ENCODE measurements at regions not wholly inside any gene's neighbourhood (a gene's known extent, or its start where the extent isn't known, plus 50 kb on each side); places are given as distances from the start of the nearest gene placed in this dataset.

GRCh38 chr3:59460068-59460467, 410.2 kb upstream of the CFAP20DC start:
- Histone ChIP-seq H3K36me3 (ENCODE audit: control insufficient read depth in 1 of 2, insufficient read depth in 2 of 2, low read length in 2 of 2) (no peaks in the 10 kb centered on the region), H3K4me3 (ENCODE audit: low read depth in 1 of 2, low read length in 2 of 2) (no peak overlapping the region), H3K9me3 (ENCODE audit: control insufficient read depth in 1 of 2, low read length in 2 of 2) (peaks cover 0 to 3% of the 10 kb centered on the region in 2 donors), H3K27ac (ENCODE audit: low read length) (no peak overlapping the region), H3K27me3 (ENCODE audit: low read depth, low read length) (no peaks in the 10 kb centered on the region), H3K4me1 (ENCODE audit: control insufficient read depth in 1 of 2, insufficient read depth in 2 of 2, low read length in 2 of 2) (no peaks in the 10 kb centered on the region)

- Histone ChIP-seq H3K4me3 (ENCODE audit: low read depth in 1 of 2, low read length in 2 of 2) (no peak overlapping the region), H3K9me3 (ENCODE audit: control insufficient read depth in 1 of 2, low read length in 2 of 2) (peaks cover 0 to 3% of the 10 kb centered on the region in 2 donors), H3K36me3 (ENCODE audit: control insufficient read depth in 1 of 2, insufficient read depth in 2 of 2, low read length in 2 of 2) (no peaks in the 10 kb centered on the region), H3K27me3 (ENCODE audit: low read depth, low read length) (no peaks in the 10 kb centered on the region), H3K4me1 (ENCODE audit: control insufficient read depth in 1 of 2, insufficient read depth in 2 of 2, low read length in 2 of 2) (no peaks in the 10 kb centered on the region), H3K27ac (ENCODE audit: low read length) (no peak overlapping the region)
These were observed 407.1 kb upstream of the CFAP20DC start for GRCh38 chr3:59456852-59457485.

GRCh38 chr3:59451800-59452746, 402.2 kb upstream of the CFAP20DC start:
- Histone ChIP-seq H3K36me3 (ENCODE audit: control insufficient read depth in 1 of 2, insufficient read depth in 2 of 2, low read length in 2 of 2) (no peaks in the 10 kb centered on the region), H3K4me3 (ENCODE audit: low read depth in 1 of 2, low read length in 2 of 2) (no peak overlapping the region), H3K27me3 (ENCODE audit: low read depth, low read length) (no peaks in the 10 kb centered on the region), H3K9me3 (ENCODE audit: control insufficient read depth in 1 of 2, low read length in 2 of 2) (no peaks in the 10 kb centered on the region), H3K4me1 (ENCODE audit: control insufficient read depth in 1 of 2, insufficient read depth in 2 of 2, low read length in 2 of 2) (no peaks in the 10 kb centered on the region), H3K27ac (ENCODE audit: low read length) (no peak overlapping the region)

GRCh38 chr3:59450946-59451763, 401.3 kb upstream of the CFAP20DC start:
- Histone ChIP-seq H3K4me3 (ENCODE audit: low read depth in 1 of 2, low read length in 2 of 2) (no peak overlapping the region), H3K27me3 (ENCODE audit: low read depth, low read length) (no peaks in the 10 kb centered on the region), H3K4me1 (ENCODE audit: control insufficient read depth in 1 of 2, insufficient read depth in 2 of 2, low read length in 2 of 2) (no peaks in the 10 kb centered on the region), H3K36me3 (ENCODE audit: control insufficient read depth in 1 of 2, insufficient read depth in 2 of 2, low read length in 2 of 2) (no peaks in the 10 kb centered on the region), H3K27ac (ENCODE audit: low read length) (no peak overlapping the region), H3K9me3 (ENCODE audit: control insufficient read depth in 1 of 2, low read length in 2 of 2) (no peaks in the 10 kb centered on the region)

GRCh38 chr3:59450437-59450836, 400.6 kb upstream of the CFAP20DC start:
- H3K27me3 ChIP-seq (ENCODE audit: low read depth, low read length): no peaks in the 10 kb centered on the region
- no peaks in the 10 kb centered on the region for H3K9me3 ChIP-seq (ENCODE audit: control insufficient read depth in 1 of 2, low read length in 2 of 2)
- H3K4me1 ChIP-seq (ENCODE audit: control insufficient read depth in 1 of 2, insufficient read depth in 2 of 2, low read length in 2 of 2): no peaks in the 10 kb centered on the region
- no peak overlapping the region for H3K4me3 ChIP-seq (ENCODE audit: low read depth in 1 of 2, low read length in 2 of 2)
- no peaks in the 10 kb centered on the region for H3K36me3 ChIP-seq (ENCODE audit: control insufficient read depth in 1 of 2, insufficient read depth in 2 of 2, low read length in 2 of 2)
- H3K27ac ChIP-seq (ENCODE audit: low read length): no peak overlapping the region

- no peak overlapping the region for H3K4me3 ChIP-seq (ENCODE audit: low read depth in 1 of 2, low read length in 2 of 2)
- H3K27me3 ChIP-seq (ENCODE audit: low read depth, low read length): no peaks in the 10 kb centered on the region
- no peaks in the 10 kb centered on the region for H3K36me3 ChIP-seq (ENCODE audit: control insufficient read depth in 1 of 2, insufficient read depth in 2 of 2, low read length in 2 of 2)
- H3K9me3 ChIP-seq (ENCODE audit: control insufficient read depth in 1 of 2, low read length in 2 of 2): no peaks in the 10 kb centered on the region
- H3K27ac ChIP-seq (ENCODE audit: low read length): no peak overlapping the region
- H3K4me1 ChIP-seq (ENCODE audit: control insufficient read depth in 1 of 2, insufficient read depth in 2 of 2, low read length in 2 of 2): no peaks in the 10 kb centered on the region
These were observed 397.1 kb upstream of the CFAP20DC start for GRCh38 chr3:59446775-59447465.

- no peaks in the 10 kb centered on the region for H3K27me3 ChIP-seq (ENCODE audit: low read depth, low read length)
- H3K4me1 ChIP-seq (ENCODE audit: control insufficient read depth in 1 of 2, insufficient read depth in 2 of 2, low read length in 2 of 2): no peaks in the 10 kb centered on the region
- no peak overlapping the region for H3K4me3 ChIP-seq (ENCODE audit: low read depth in 1 of 2, low read length in 2 of 2)
- no peaks in the 10 kb centered on the region for H3K9me3 ChIP-seq (ENCODE audit: control insufficient read depth in 1 of 2, low read length in 2 of 2)
- no peak overlapping the region for H3K27ac ChIP-seq (ENCODE audit: low read length)
- no peaks in the 10 kb centered on the region for H3K36me3 ChIP-seq (ENCODE audit: control insufficient read depth in 1 of 2, insufficient read depth in 2 of 2, low read length in 2 of 2)
These were observed 394.9 kb upstream of the CFAP20DC start for GRCh38 chr3:59444676-59445075.

- Histone ChIP-seq H3K27ac (ENCODE audit: low read length) (no peak overlapping the region), H3K4me3 (ENCODE audit: low read depth in 1 of 2, low read length in 2 of 2) (no peak overlapping the region), H3K36me3 (ENCODE audit: control insufficient read depth in 1 of 2, insufficient read depth in 2 of 2, low read length in 2 of 2) (no peaks in the 10 kb centered on the region), H3K9me3 (ENCODE audit: control insufficient read depth in 1 of 2, low read length in 2 of 2) (no peaks in the 10 kb centered on the region), H3K4me1 (ENCODE audit: control insufficient read depth in 1 of 2, insufficient read depth in 2 of 2, low read length in 2 of 2) (no peaks in the 10 kb centered on the region), H3K27me3 (ENCODE audit: low read depth, low read length) (no peaks in the 10 kb centered on the region)
These were observed 394.5 kb upstream of the CFAP20DC start for GRCh38 chr3:59444294-59444671.

- H3K4me1 ChIP-seq (ENCODE audit: control insufficient read depth in 1 of 2, insufficient read depth in 2 of 2, low read length in 2 of 2): no peaks in the 10 kb centered on the region
- no peaks in the 10 kb centered on the region for H3K27me3 ChIP-seq (ENCODE audit: low read depth, low read length)
- no peaks in the 10 kb centered on the region for H3K9me3 ChIP-seq (ENCODE audit: control insufficient read depth in 1 of 2, low read length in 2 of 2)
- no peak overlapping the region for H3K27ac ChIP-seq (ENCODE audit: low read length)
- H3K4me3 ChIP-seq (ENCODE audit: low read depth in 1 of 2, low read length in 2 of 2): no peak overlapping the region
- no peaks in the 10 kb centered on the region for H3K36me3 ChIP-seq (ENCODE audit: control insufficient read depth in 1 of 2, insufficient read depth in 2 of 2, low read length in 2 of 2)
These were observed 393.9 kb upstream of the CFAP20DC start for GRCh38 chr3:59443618-59444293.

- Histone ChIP-seq H3K4me1 (ENCODE audit: control insufficient read depth in 1 of 2, insufficient read depth in 2 of 2, low read length in 2 of 2) (no peaks in the 10 kb centered on the region), H3K9me3 (ENCODE audit: control insufficient read depth in 1 of 2, low read length in 2 of 2) (no peaks in the 10 kb centered on the region), H3K36me3 (ENCODE audit: control insufficient read depth in 1 of 2, insufficient read depth in 2 of 2, low read length in 2 of 2) (no peaks in the 10 kb centered on the region), H3K27me3 (ENCODE audit: low read depth, low read length) (no peaks in the 10 kb centered on the region), H3K4me3 (ENCODE audit: low read depth in 1 of 2, low read length in 2 of 2) (no peak overlapping the region), H3K27ac (ENCODE audit: low read length) (no peak overlapping the region)
These were observed 392.2 kb upstream of the CFAP20DC start for GRCh38 chr3:59442046-59442445.
